H1 (cell line): ENCODE measurements at regions not wholly inside any gene's neighbourhood (a gene's known extent, or its start where the extent isn't known, plus 50 kb on each side); places are given as distances from the start of the nearest gene placed in this dataset.

Experiments used
- BACH1 ChIP-seq: IDR thresholded peaks from 2 replicates; pipeline ENCODE4 v1.6.1; 2012; ENCODE audit warnings: low read length, improper control_type of control experiment
- BCL11A ChIP-seq, 2 experiments: IDR thresholded peaks; one replicate each; pipeline ENCODE4 v1.6.1; 2011; ENCODE audit warnings: low read depth in 2 of 2, low read length in 2 of 2, mild to moderate bottlenecking in 2 of 2
- CHD2 ChIP-seq: IDR thresholded peaks from 2 replicates; pipeline ENCODE4 v1.6.1; 2012; ENCODE audit warnings: low read length, improper control_type of control experiment
- CREB1 ChIP-seq: IDR thresholded peaks from 2 replicates; pipeline ENCODE4 v1.6.1; 2012; ENCODE audit warnings: inconsistent platforms
- EGR1 ChIP-seq: IDR thresholded peaks from 2 replicates; pipeline ENCODE4 v1.6.1; 2011; ENCODE audit warnings: low read depth, low read length, borderline replicate concordance
- EZH2 ChIP-seq: fragments of 200-600 bp; sonication (generic); IDR thresholded peaks from 2 replicates; pipeline ENCODE4 v1.7.1; 2012; ENCODE audit warnings: low read depth, mild to moderate bottlenecking, moderate library complexity, low read length, inconsistent platforms; ENCODE audit not compliant: severe bottlenecking
- HDAC2 ChIP-seq, 2 experiments: fragments of 300-600 bp in 1 of 2; sonication (generic) in 1 of 2; IDR thresholded peaks; 2 replicates each; pipeline ENCODE4 v1.6.1; 2011 to 2012; ENCODE audit warnings: low read depth in 2 of 2, low read length in 2 of 2, mild to moderate bottlenecking in 2 of 2, moderate library complexity in 2 of 2, borderline replicate concordance in 1 of 2, inconsistent platforms in 1 of 2
- HDAC6 ChIP-seq: IDR thresholded peaks from one replicate; pipeline ENCODE4 v1.7.1; 2012; ENCODE audit warnings: low read depth, mild to moderate bottlenecking, inconsistent platforms, low read length, moderate library complexity
- JUN ChIP-seq: IDR thresholded peaks from 2 replicates; pipeline ENCODE4 v1.6.1; 2011; ENCODE audit warnings: low read depth, mild to moderate bottlenecking, improper control_type of control experiment, low read length
- JUND ChIP-seq: IDR thresholded peaks from 2 replicates; pipeline ENCODE4 v1.6.1; 2011; ENCODE audit warnings: mild to moderate bottlenecking, improper control_type of control experiment, low read length
- RFX5 ChIP-seq: IDR thresholded peaks from 2 replicates; pipeline ENCODE4 v1.6.1; 2011; ENCODE audit warnings: low read depth, low read length, improper control_type of control experiment, borderline replicate concordance
- RNF2 ChIP-seq: fragments of 200-900, 300-1000 bp; sonication (generic); IDR thresholded peaks from 2 replicates; pipeline ENCODE4 v1.7.1; 2016; ENCODE audit warnings: borderline replicate concordance, low read depth, mild to moderate bottlenecking, antibody characterized with exemption, low read length; ENCODE audit not compliant: poor library complexity, severe bottlenecking; ENCODE audit errors: missing control alignments
- SIN3A ChIP-seq, 2 experiments: IDR thresholded peaks in 1 of 2; conservative IDR thresholded peaks in 1 of 2; 2 replicates each; pipeline ENCODE4 v1.6.1; 2011 to 2012; ENCODE audit warnings: low read length in 2 of 2, improper control_type of control experiment in 1 of 2, low read depth in 1 of 2, mild to moderate bottlenecking in 1 of 2
- SIRT6 ChIP-seq: IDR thresholded peaks from one replicate; pipeline ENCODE4 v1.7.1; 2012; ENCODE audit warnings: low read length, inconsistent platforms
- TAF1 ChIP-seq: IDR thresholded peaks from 2 replicates; pipeline ENCODE4 v1.6.1; 2011; ENCODE audit warnings: mild to moderate bottlenecking, low read depth, low read length
- TF ChIP-seq, protein P1 (sequence below): IDR thresholded peaks from 2 replicates; pipeline ENCODE4 v1.6.1; 2011; ENCODE audit warnings: low read depth, mild to moderate bottlenecking, low read length; ENCODE audit not compliant: insufficient read depth
- TF ChIP-seq, protein P2 (sequence below), 3 experiments: IDR thresholded peaks; 1 replicate in 2 of 3; 2 replicates in 1 of 3; pipeline versions ENCODE4 v1.5.1 to v1.6.1; 2011; ENCODE audit warnings: low read length in 3 of 3, mild to moderate bottlenecking in 3 of 3, inconsistent platforms in 2 of 3, low read depth in 1 of 3, moderate library complexity in 1 of 3; ENCODE audit not compliant: insufficient read depth in 1 of 3; ENCODE audit errors: control extremely low read depth in 1 of 3

DNA sequence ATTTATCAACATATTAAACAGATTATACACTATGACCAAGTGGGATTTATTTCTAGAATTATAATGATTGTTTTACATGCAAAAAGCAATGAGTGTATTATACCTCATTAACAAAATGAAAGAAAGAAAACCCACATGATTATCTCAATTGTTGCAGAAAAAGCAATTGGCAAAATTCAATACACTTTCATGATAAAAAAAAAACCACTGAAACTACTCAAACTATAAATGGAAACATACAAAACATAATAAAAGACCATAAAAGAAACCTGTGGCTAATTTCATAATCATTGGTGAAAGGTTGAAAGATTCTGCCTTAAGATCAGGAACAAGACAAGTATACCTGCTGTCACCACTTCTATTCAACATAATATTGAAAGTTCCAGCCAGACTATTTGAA, 325.9 kb downstream of the AKAIN1 start (continued):
- TF ChIP-seq RFX5 (no peak), BCL11A (IDR thresholded peaks at IDR 0.05; ENCODE audit: low read depth in 2 of 2, low read length in 2 of 2) (no peak), EZH2 (no peak), EGR1 (no peak), CHD2 (no peak), HDAC6 (no peak), BACH1 (no peak), CREB1 (no peak), HDAC2 (IDR thresholded peaks at IDR 0.05; ENCODE audit: borderline replicate concordance in 1 of 2, low read depth in 2 of 2, low read length in 2 of 2) (no peak), JUND (no peak), TAF1 (no peak), SIN3A (conservative IDR thresholded peaks at IDR 0.05 in 1 of 2, IDR thresholded peaks at IDR 0.05 in 1 of 2; ENCODE audit: low read depth in 1 of 2, low read length in 2 of 2) (no peak), JUN (no peak), SIRT6 (no peak), RNF2 (no peak)
- TF ChIP-seq, protein P1, sequence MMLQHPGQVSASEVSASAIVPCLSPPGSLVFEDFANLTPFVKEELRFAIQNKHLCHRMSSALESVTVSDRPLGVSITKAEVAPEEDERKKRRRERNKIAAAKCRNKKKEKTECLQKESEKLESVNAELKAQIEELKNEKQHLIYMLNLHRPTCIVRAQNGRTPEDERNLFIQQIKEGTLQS, result no peak
- TF ChIP-seq, protein P2, sequence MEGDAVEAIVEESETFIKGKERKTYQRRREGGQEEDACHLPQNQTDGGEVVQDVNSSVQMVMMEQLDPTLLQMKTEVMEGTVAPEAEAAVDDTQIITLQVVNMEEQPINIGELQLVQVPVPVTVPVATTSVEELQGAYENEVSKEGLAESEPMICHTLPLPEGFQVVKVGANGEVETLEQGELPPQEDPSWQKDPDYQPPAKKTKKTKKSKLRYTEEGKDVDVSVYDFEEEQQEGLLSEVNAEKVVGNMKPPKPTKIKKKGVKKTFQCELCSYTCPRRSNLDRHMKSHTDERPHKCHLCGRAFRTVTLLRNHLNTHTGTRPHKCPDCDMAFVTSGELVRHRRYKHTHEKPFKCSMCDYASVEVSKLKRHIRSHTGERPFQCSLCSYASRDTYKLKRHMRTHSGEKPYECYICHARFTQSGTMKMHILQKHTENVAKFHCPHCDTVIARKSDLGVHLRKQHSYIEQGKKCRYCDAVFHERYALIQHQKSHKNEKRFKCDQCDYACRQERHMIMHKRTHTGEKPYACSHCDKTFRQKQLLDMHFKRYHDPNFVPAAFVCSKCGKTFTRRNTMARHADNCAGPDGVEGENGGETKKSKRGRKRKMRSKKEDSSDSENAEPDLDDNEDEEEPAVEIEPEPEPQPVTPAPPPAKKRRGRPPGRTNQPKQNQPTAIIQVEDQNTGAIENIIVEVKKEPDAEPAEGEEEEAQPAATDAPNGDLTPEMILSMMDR (IDR thresholded peaks at IDR 0.05; ENCODE audit: control extremely low read depth in 1 of 3, insufficient read depth in 1 of 3, low read depth in 1 of 3, low read length in 3 of 3), result no peak
